OCI-LY1 (cell line): ENCODE measurements at regions not wholly inside any gene's neighbourhood (a gene's known extent, or its start where the extent isn't known, plus 50 kb on each side); places are given as distances from the start of the nearest gene placed in this dataset.

ENCODE experiments used
- H2AFZ ChIP-seq: fragments of 200-600 bp; sonication (generic), shearing (Covaris generic); 2 replicates; pipeline ENCODE4 v1.6.0; 2014; ENCODE audit warnings: antibody characterized with exemption, mild to moderate bottlenecking, low read length
- H3F3A ChIP-seq: fragments of 200-600 bp; sonication (generic), shearing (Covaris generic); 2 replicates; pipeline ENCODE4 v1.6.0; 2014; ENCODE audit warnings: mild to moderate bottlenecking, antibody characterized with exemption, low read length, moderate library complexity; ENCODE audit not compliant: insufficient read depth
- H3K27ac ChIP-seq: fragments of 200-600 bp; sonication (generic); 2 replicates; pipeline ENCODE4 v1.5.1; 2014; ENCODE audit warnings: low read length, mixed run types, mild to moderate bottlenecking, low read depth; ENCODE audit not compliant: poor library complexity, severe bottlenecking
- H3K27me3 ChIP-seq: fragments of 200-600 bp; sonication (generic); 2 replicates; pipeline ENCODE4 v1.6.0; 2014; ENCODE audit warnings: antibody characterized with exemption, mild to moderate bottlenecking, low read length, moderate library complexity; ENCODE audit not compliant: insufficient read depth
- H3K36me3 ChIP-seq: fragments of 200-600 bp; sonication (generic); 2 replicates; pipeline ENCODE4 v1.6.1; 2014; ENCODE audit warnings: mild to moderate bottlenecking, antibody characterized with exemption, low read length, moderate library complexity, mixed read lengths; ENCODE audit not compliant: insufficient read depth
- H3K4me1 ChIP-seq: fragments of 200-600 bp; sonication (generic); 2 replicates; pipeline ENCODE4 v1.5.1; 2014; ENCODE audit warnings: mild to moderate bottlenecking, low read length, moderate library complexity; ENCODE audit not compliant: insufficient read depth, severe bottlenecking
- H3K4me2 ChIP-seq: fragments of 200-600 bp; sonication (generic), shearing (Covaris generic); 2 replicates; pipeline ENCODE4 v1.6.1; 2014; ENCODE audit warnings: low read length
- H3K4me3 ChIP-seq: fragments of 200-600 bp; sonication (generic); 2 replicates; pipeline ENCODE4 v1.5.1; 2014; ENCODE audit warnings: low read length, low read depth, mild to moderate bottlenecking, mixed read lengths; ENCODE audit not compliant: poor library complexity, severe bottlenecking
- H3K79me2 ChIP-seq: fragments of 200-600 bp; shearing (Covaris generic); 2 replicates; pipeline ENCODE4 v1.6.1; 2016; ENCODE audit warnings: mixed run types, low read length, mixed read lengths; ENCODE audit not compliant: insufficient read depth
- H3K9ac ChIP-seq: fragments of 200-600 bp; sonication (generic), shearing (Covaris generic); 2 replicates; pipeline ENCODE4 v1.6.1; 2014; ENCODE audit warnings: mild to moderate bottlenecking, low read length, mixed read lengths
- H3K9me2 ChIP-seq: fragments of 200-600 bp; sonication (generic), shearing (Covaris generic); 2 replicates; pipeline ENCODE4 v1.6.1; 2014; ENCODE audit warnings: low read depth, mild to moderate bottlenecking, low read length, mixed read lengths
- H3K9me3 ChIP-seq: fragments of 200-600 bp; shearing (Covaris generic); 2 replicates; pipeline ENCODE4 v1.6.1; 2014; ENCODE audit warnings: low read length, mixed read lengths
- H4K20me1 ChIP-seq: fragments of 200-600 bp; sonication (generic), shearing (Covaris generic); 2 replicates; pipeline ENCODE4 v1.6.0; 2016; ENCODE audit warnings: mild to moderate bottlenecking, low read length; ENCODE audit not compliant: insufficient read depth
- CTCF ChIP-seq: fragments of 200-600 bp; sonication (generic), shearing (Covaris generic); IDR thresholded peaks from 2 replicates; pipeline ENCODE4 v1.5.1; 2017; ENCODE audit warnings: mild to moderate bottlenecking, antibody characterized with exemption, low read length, moderate library complexity, mixed read lengths
- EZH2 ChIP-seq: fragments of 200-600 bp; sonication (generic), shearing (Covaris generic); IDR thresholded peaks from 2 replicates; pipeline ENCODE4 v1.8.0; 2017; ENCODE audit warnings: borderline replicate concordance, mixed run types, mild to moderate bottlenecking, antibody characterized with exemption, low read length, moderate library complexity, mixed read lengths

- Histone ChIP-seq H3K9ac (no peak overlapping the region), H3K27ac (no peak overlapping the region), H3K9me2 (no peaks in the 10 kb centered on the region), H3K9me3 (no peaks in the 10 kb centered on the region), H3K36me3 (no peaks in the 10 kb centered on the region), H3F3A (no peaks in the 10 kb centered on the region), H2AFZ (no peak overlapping the region), H3K4me3 (no peak overlapping the region), H3K4me1 (no peaks in the 10 kb centered on the region), H3K4me2 (no peak overlapping the region), H3K27me3 (no peaks in the 10 kb centered on the region), H3K79me2 (no peaks in the 10 kb centered on the region), H4K20me1 (no peaks in the 10 kb centered on the region)
- TF ChIP-seq CTCF = no peak
- no peak for TF ChIP-seq EZH2
These were observed 75.0 kb upstream of the NEK6 start for GRCh38 chr9:124182741-124183140.

GRCh38 chr9:124183772-124184171, 74.0 kb upstream of the NEK6 start:
- no peaks in the 10 kb centered on the region for H3K4me1 ChIP-seq
- no peaks in the 10 kb centered on the region for H3K36me3 ChIP-seq
- H3K9ac ChIP-seq = no peak overlapping the region
- TF ChIP-seq CTCF (no peak), EZH2 (no peak)
- no peak overlapping the region for H3K27ac ChIP-seq
- no peaks in the 10 kb centered on the region for H3K9me3 ChIP-seq
- H3F3A ChIP-seq = no peaks in the 10 kb centered on the region
- no peaks in the 10 kb centered on the region for H3K9me2 ChIP-seq
- H4K20me1 ChIP-seq = no peaks in the 10 kb centered on the region
- no peaks in the 10 kb centered on the region for H3K79me2 ChIP-seq
- no peak overlapping the region for H3K4me3 ChIP-seq
- no peaks in the 10 kb centered on the region for H3K27me3 ChIP-seq
- H3K4me2 ChIP-seq = no peak overlapping the region
- no peak overlapping the region for H2AFZ ChIP-seq

- Histone ChIP-seq H3K79me2 (no peaks in the 10 kb centered on the region), H4K20me1 (no peaks in the 10 kb centered on the region), H3F3A (no peaks in the 10 kb centered on the region), H3K9ac (no peak overlapping the region), H3K4me1 (no peaks in the 10 kb centered on the region), H2AFZ (no peak overlapping the region), H3K4me2 (no peak overlapping the region), H3K9me3 (no peaks in the 10 kb centered on the region), H3K27ac (no peak overlapping the region), H3K27me3 (no peaks in the 10 kb centered on the region), H3K36me3 (no peaks in the 10 kb centered on the region), H3K4me3 (no peak overlapping the region), H3K9me2 (no peaks in the 10 kb centered on the region)
- TF ChIP-seq EZH2 (no peak), CTCF (no peak)
These were observed 72.3 kb upstream of the NEK6 start for GRCh38 chr9:124185413-124185812.
